ENCODE measurements at regions not wholly inside any gene's neighbourhood (a gene's known extent, or its start where the extent isn't known, plus 50 kb on each side); places are given as distances from the start of the nearest gene placed in this dataset.

GRCh38 chr12:70091021-70091521 is 152.2 kb upstream of the CNOT2 start:
- intact Hi-C loops (cut with DNase I; ENCODE audit: low total_unique reads): no loop called here
- DNase-seq (ENCODE audit: low spot score in 2 of 2): no peak

GRCh38 chr12:70094467-70094866 is 148.8 kb upstream of the CNOT2 start:
- no peak for DNase-seq (ENCODE audit: low spot score in 2 of 2)
- 31 to 33% methylated on average over 2 of the region's 2 CpGs for WGBS, 2 donors
- intact Hi-C loops (cut with DNase I; ENCODE audit: low total_unique reads): no loop called here
- TF ChIP-seq CTCF (IDR thresholded peaks at IDR 0.05): no peak
- no peak for TF ChIP-seq POLR2A (IDR thresholded peaks at IDR 0.05)
- no peak overlapping the region for H3K4me3 ChIP-seq (ENCODE audit: low read depth, poor library complexity, severe bottlenecking)

More at GRCh38 chr12:70091021-70091521, 152.2 kb upstream of the CNOT2 start:
- WGBS, 2 donors: 72 to 73% methylated on average over 4 of the region's 4 CpGs
- no peak for TF ChIP-seq POLR2A (IDR thresholded peaks at IDR 0.05)
- TF ChIP-seq CTCF (IDR thresholded peaks at IDR 0.05): no peak
- H3K4me3 ChIP-seq (ENCODE audit: low read depth, poor library complexity, severe bottlenecking): no peak overlapping the region

- no peak overlapping the region for H3K4me3 ChIP-seq (ENCODE audit: low read depth, poor library complexity, severe bottlenecking)
- no peak for DNase-seq (ENCODE audit: low spot score in 2 of 2)
- TF ChIP-seq CTCF (IDR thresholded peaks at IDR 0.05) (no peak), POLR2A (IDR thresholded peaks at IDR 0.05) (no peak)
- intact Hi-C loops (cut with DNase I; ENCODE audit: low total_unique reads): no loop called here
- 76 to 81% methylated on average over 2 of the region's 2 CpGs for WGBS, 2 donors
Measured at GRCh38 chr12:70096759-70097410, 146.3 kb upstream of the CNOT2 start.

GRCh38 chr12:70101064-70101463 is 142.2 kb upstream of the CNOT2 start:
- no peak for TF ChIP-seq POLR2A (IDR thresholded peaks at IDR 0.05)
- no peak overlapping the region for H3K4me3 ChIP-seq (ENCODE audit: low read depth, poor library complexity, severe bottlenecking)
- WGBS, 2 donors: 83 to 92% methylated on average over 1 of the region's 1 CpG
- intact Hi-C loops (cut with DNase I; ENCODE audit: low total_unique reads): loop anchor here (5.0 kb wide), 1 partner anchor 1409 kb away; no protein-coding TSS in a partner anchor
- no peak for DNase-seq (ENCODE audit: low spot score in 2 of 2)

GRCh38 chr12:70106347-70106746 is 136.9 kb upstream of the CNOT2 start:
- intact Hi-C loops (cut with DNase I; ENCODE audit: low total_unique reads): no loop called here
- 40 to 42% methylated on average over 1 of the region's 1 CpG for WGBS, 2 donors
- DNase-seq (ENCODE audit: low spot score in 2 of 2): no peak
- no peak overlapping the region for H3K4me3 ChIP-seq (ENCODE audit: low read depth, poor library complexity, severe bottlenecking)
- TF ChIP-seq POLR2A (IDR thresholded peaks at IDR 0.05) (no peak), CTCF (IDR thresholded peaks at IDR 0.05) (no peak)

- intact Hi-C loops (cut with DNase I; ENCODE audit: low total_unique reads): no loop called here
- TF ChIP-seq POLR2A (IDR thresholded peaks at IDR 0.05) (no peak), CTCF (IDR thresholded peaks at IDR 0.05) (no peak)
- no peak overlapping the region for H3K4me3 ChIP-seq (ENCODE audit: low read depth, poor library complexity, severe bottlenecking)
- no peak for DNase-seq (ENCODE audit: low spot score in 2 of 2)
- WGBS, 2 donors: 92 to 100% methylated on average over 1 of the region's 1 CpG
Measured at GRCh38 chr12:70110085-70110484, 133.1 kb upstream of the CNOT2 start.

All from lower leg skin (tissue), 4 donors.